MM.1S (cell line): ENCODE measurements at regions not wholly inside any gene's neighbourhood (a gene's known extent, or its start where the extent isn't known, plus 50 kb on each side); places are given as distances from the start of the nearest gene placed in this dataset.

ENCODE experiments used
- CTCF ChIP-seq: fragments of 300-600 bp; sonication (generic); IDR thresholded peaks from 2 replicates; pipeline ENCODE4 v1.5.1; 2016; ENCODE audit warnings: antibody characterized with exemption, low read length, mixed read lengths
- EZH2 ChIP-seq: fragments of 300-600 bp; sonication (generic); optimal IDR thresholded peaks from 2 replicates; pipeline ENCODE3; 2017; ENCODE audit warnings: low read depth, mild to moderate bottlenecking, antibody characterized with exemption, low read length, mixed read lengths
- EZH2phosphoT487 ChIP-seq: fragments of 300-600 bp; sonication (generic); IDR thresholded peaks from 2 replicates; pipeline ENCODE4 v1.6.1; 2018; ENCODE audit warnings: antibody characterized with exemption, low read length

- TF ChIP-seq EZH2phosphoT487 (no peak), CTCF (no peak), EZH2 (no peak)
These were observed 57.2 kb downstream of the SOX1 start for GRCh38 chr13:112124141-112124540.
